Endodermal cell (in vitro differentiated cells): ENCODE measurements at regions not wholly inside any gene's neighbourhood (a gene's known extent, or its start where the extent isn't known, plus 50 kb on each side); places are given as distances from the start of the nearest gene placed in this dataset.

Experiments
- DNase-seq: peaks from one replicate; pipeline ENCODE4 v3.0.0-alpha.2; 2017
- H3K27ac ChIP-seq: 2 replicates; pipeline ENCODE4 v1.5.1; 2013; ENCODE audit warnings: mild to moderate bottlenecking, low read depth, low read length, moderate library complexity
- H3K27me3 ChIP-seq: 2 replicates; pipeline ENCODE4 v1.6.1; 2013; ENCODE audit warnings: mild to moderate bottlenecking, low read length, moderate library complexity; ENCODE audit not compliant: insufficient read depth, control insufficient read depth, poor library complexity, severe bottlenecking
- H3K36me3 ChIP-seq: 2 replicates; pipeline ENCODE4 v1.7.0; 2013; ENCODE audit warnings: mild to moderate bottlenecking, low read length, moderate library complexity; ENCODE audit not compliant: control insufficient read depth, insufficient read depth
- H3K4me1 ChIP-seq: one replicate; pipeline ENCODE4 v1.7.0; 2013; ENCODE audit warnings: low read length; ENCODE audit not compliant: control insufficient read depth, insufficient read depth
- H3K4me3 ChIP-seq: 2 replicates; pipeline ENCODE4 v1.5.1; 2013; ENCODE audit warnings: mild to moderate bottlenecking, low read length, moderate library complexity
- H3K9ac ChIP-seq: 2 replicates; pipeline ENCODE4 v1.6.1; 2013; ENCODE audit warnings: mild to moderate bottlenecking, low read length, moderate library complexity; ENCODE audit not compliant: poor library complexity, severe bottlenecking; ENCODE audit errors: extremely low read depth
- H3K9me3 ChIP-seq: 2 replicates; pipeline ENCODE4 v1.6.1; 2013; ENCODE audit warnings: mild to moderate bottlenecking, low read length, moderate library complexity; ENCODE audit not compliant: control insufficient read depth
- H3K27ac Mint-ChIP-seq: 2 replicates; pipeline ENCODE4 v1.8.0; 2020; ENCODE audit warnings: mixed read lengths
- H3K27me3 Mint-ChIP-seq: 2 replicates; pipeline ENCODE4 v1.8.0; 2021; ENCODE audit warnings: mild to moderate bottlenecking, mixed read lengths; ENCODE audit not compliant: insufficient read depth
- H3K36me3 Mint-ChIP-seq: 2 replicates; pipeline ENCODE4 v1.8.0; 2020; ENCODE audit warnings: low read depth, mixed read lengths
- H3K4me1 Mint-ChIP-seq: 2 replicates; pipeline ENCODE4 v1.8.0; 2020; ENCODE audit warnings: mixed read lengths
- H3K4me3 Mint-ChIP-seq: 2 replicates; pipeline ENCODE4 v1.8.0; 2020; ENCODE audit warnings: mild to moderate bottlenecking, moderate library complexity, mixed read lengths
- H3K9me3 Mint-ChIP-seq: 2 replicates; pipeline ENCODE4 v1.8.0; 2020; ENCODE audit warnings: mild to moderate bottlenecking, mixed read lengths
- CTCF ChIP-seq: fragments of 200-600 bp; sonication (generic); conservative IDR thresholded peaks from 2 replicates; pipeline ENCODE4 v1.5.0; 2021; ENCODE audit warnings: antibody characterized with exemption, mild to moderate bottlenecking
- WGBS, 2 experiments: methylation state at CpG; one replicate each; pipeline versions ENCODE4 v1.1.5 to v1.1.7; 2013; ENCODE audit warnings: missing lambda C conversion rate in 2 of 2, mixed read lengths in 1 of 2; ENCODE audit not compliant: insufficient coverage in 1 of 2, insufficient read length in 1 of 2; 5-methylcytosine and 5-hydroxymethylcytosine counted together

DNA sequence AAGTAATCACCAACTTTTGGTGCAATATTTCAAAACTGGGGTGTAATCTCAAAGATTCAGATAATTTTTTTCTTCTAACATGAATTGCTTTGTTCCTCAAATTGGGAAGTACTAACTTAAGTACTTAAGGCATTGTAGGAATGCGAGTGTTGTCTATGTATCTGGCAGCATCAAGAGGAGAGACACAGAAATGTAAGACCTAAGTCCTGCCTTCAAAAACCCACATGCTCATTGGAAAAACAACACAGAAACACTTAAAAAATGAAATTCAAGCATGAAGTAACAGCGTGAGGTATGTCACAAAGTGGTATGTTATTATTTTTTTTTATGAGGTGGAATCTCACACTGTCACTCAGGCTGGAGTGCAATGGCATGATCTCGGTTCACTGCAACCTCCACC is 288.5 kb downstream of the ZEB1 start:
- no peak for TF ChIP-seq CTCF
- H3K9ac ChIP-seq = no peak overlapping the region
- H3K9me3 ChIP-seq = no peaks in the 10 kb centered on the region
- Mint-ChIP-seq H3K4me1 (no peaks in the 10 kb centered on the region), H3K36me3 (no peaks in the 10 kb centered on the region), H3K4me3 (no peak overlapping the region), H3K9me3 (no peaks in the 10 kb centered on the region), H3K27ac (no peak overlapping the region), H3K27me3 (no peaks in the 10 kb centered on the region)
- 80 to 96% methylated on average over 1 to 3 of the region's 3 CpGs for WGBS, 2 experiments
- DNase-seq = no peak
- no peaks in the 10 kb centered on the region for H3K36me3 ChIP-seq
- no peak overlapping the region for H3K27ac ChIP-seq
- no peak overlapping the region for H3K4me3 ChIP-seq
- H3K27me3 ChIP-seq = no peaks in the 10 kb centered on the region
- H3K4me1 ChIP-seq = no peaks in the 10 kb centered on the region

DNA sequence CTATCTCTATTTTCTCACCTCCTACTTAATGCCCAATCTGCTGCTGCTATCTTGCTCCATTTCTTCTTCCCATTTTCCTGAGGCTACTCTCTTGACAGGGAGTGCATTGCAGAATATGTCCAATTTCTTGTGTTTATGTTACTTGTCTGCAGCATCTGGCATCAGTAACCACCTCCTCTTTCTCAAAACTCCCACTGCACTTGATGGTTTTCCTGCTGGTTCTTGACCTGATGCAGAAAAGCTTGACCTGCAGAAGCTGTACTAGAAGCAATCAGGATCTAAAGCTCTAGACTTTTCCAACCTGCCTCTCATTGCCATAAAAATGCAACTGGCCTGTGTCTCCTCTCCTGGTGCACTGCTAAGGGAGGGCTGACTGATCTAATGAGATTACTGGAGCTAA is 287.8 kb downstream of the ZEB1 start:
- Histone ChIP-seq H3K27me3 (no peaks in the 10 kb centered on the region), H3K36me3 (no peaks in the 10 kb centered on the region), H3K9me3 (no peaks in the 10 kb centered on the region), H3K27ac (no peak overlapping the region), H3K9ac (no peak overlapping the region), H3K4me3 (no peak overlapping the region), H3K4me1 (no peaks in the 10 kb centered on the region)
- H3K27me3 Mint-ChIP-seq = no peaks in the 10 kb centered on the region
- no peaks in the 10 kb centered on the region for H3K36me3 Mint-ChIP-seq
- no peak for DNase-seq
- H3K27ac Mint-ChIP-seq = no peak overlapping the region
- H3K4me1 Mint-ChIP-seq = no peaks in the 10 kb centered on the region
- H3K4me3 Mint-ChIP-seq = no peak overlapping the region
- no peaks in the 10 kb centered on the region for H3K9me3 Mint-ChIP-seq
- TF ChIP-seq CTCF = no peak

- peaks cover 3% of the 10 kb centered on the region for H3K27me3 Mint-ChIP-seq
- WGBS, 2 experiments = 90% methylated on average over 2 of the region's 2 CpGs
- no peaks in the 10 kb centered on the region for H3K27me3 ChIP-seq
These were observed 287.0 kb downstream of the ZEB1 start for GRCh38 chr10:31605861-31606525.

More at GRCh38 chr10:31605861-31606525, 287.0 kb downstream of the ZEB1 start:
- H3K9me3 Mint-ChIP-seq = no peaks in the 10 kb centered on the region
- H3K4me1 Mint-ChIP-seq = no peaks in the 10 kb centered on the region
- Histone ChIP-seq H3K27ac (no peak overlapping the region), H3K4me3 (no peak overlapping the region), H3K36me3 (no peaks in the 10 kb centered on the region), H3K4me1 (no peaks in the 10 kb centered on the region), H3K9me3 (no peaks in the 10 kb centered on the region), H3K9ac (no peak overlapping the region)
- DNase-seq = no peak
- no peaks in the 10 kb centered on the region for H3K36me3 Mint-ChIP-seq
- TF ChIP-seq CTCF = no peak
- no peak overlapping the region for H3K4me3 Mint-ChIP-seq
- H3K27ac Mint-ChIP-seq = no peak overlapping the region
